ENCODE measurements at regions not wholly inside any gene's neighbourhood (a gene's known extent, or its start where the extent isn't known, plus 50 kb on each side); places are given as distances from the start of the nearest gene placed in this dataset.
"Not testable (repeated sequence)": the region's sequence is repeated elsewhere in the genome, so short reads cannot be mapped to it uniquely, and the experiment has no call there.

- TF ChIP-seq, protein P1, sequence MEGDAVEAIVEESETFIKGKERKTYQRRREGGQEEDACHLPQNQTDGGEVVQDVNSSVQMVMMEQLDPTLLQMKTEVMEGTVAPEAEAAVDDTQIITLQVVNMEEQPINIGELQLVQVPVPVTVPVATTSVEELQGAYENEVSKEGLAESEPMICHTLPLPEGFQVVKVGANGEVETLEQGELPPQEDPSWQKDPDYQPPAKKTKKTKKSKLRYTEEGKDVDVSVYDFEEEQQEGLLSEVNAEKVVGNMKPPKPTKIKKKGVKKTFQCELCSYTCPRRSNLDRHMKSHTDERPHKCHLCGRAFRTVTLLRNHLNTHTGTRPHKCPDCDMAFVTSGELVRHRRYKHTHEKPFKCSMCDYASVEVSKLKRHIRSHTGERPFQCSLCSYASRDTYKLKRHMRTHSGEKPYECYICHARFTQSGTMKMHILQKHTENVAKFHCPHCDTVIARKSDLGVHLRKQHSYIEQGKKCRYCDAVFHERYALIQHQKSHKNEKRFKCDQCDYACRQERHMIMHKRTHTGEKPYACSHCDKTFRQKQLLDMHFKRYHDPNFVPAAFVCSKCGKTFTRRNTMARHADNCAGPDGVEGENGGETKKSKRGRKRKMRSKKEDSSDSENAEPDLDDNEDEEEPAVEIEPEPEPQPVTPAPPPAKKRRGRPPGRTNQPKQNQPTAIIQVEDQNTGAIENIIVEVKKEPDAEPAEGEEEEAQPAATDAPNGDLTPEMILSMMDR (IDR thresholded peaks at IDR 0.05), result not testable (repeated sequence)
- not testable (repeated sequence) for TF ChIP-seq POLR2A (IDR thresholded peaks at IDR 0.05)
These were observed 120.2 kb downstream of the IGLL1 start for GRCh38 chr22:23459645-23460516.

Data from lower leg skin (tissue), 3 donors.